Hematopoietic multipotent progenitor cell treated with erythropoietin and hydrocortisone succinate and interleukin-3 and kit ligand, for 8 days (in vitro differentiated cells): ENCODE measurements at regions not wholly inside any gene's neighbourhood (a gene's known extent, or its start where the extent isn't known, plus 50 kb on each side); places are given as distances from the start of the nearest gene placed in this dataset.

Experiments used
- DNase-seq: peaks from one replicate; pipeline ENCODE4 v3.0.0-alpha.2; 2015

- no peak for DNase-seq
These were observed 67.0 kb downstream of the MYCN start for GRCh38 chr2:16007167-16007934.

GRCh38 chr2:16006537-16007166, 66.3 kb downstream of the MYCN start:
- DNase-seq: no peak

- DNase-seq: no peak
These were observed 65.6 kb downstream of the MYCN start for GRCh38 chr2:16005816-16006536.

- DNase-seq: no peak
These were observed 65.0 kb downstream of the MYCN start for GRCh38 chr2:16005389-16005788.

- DNase-seq: no peak
These were observed 63.5 kb downstream of the MYCN start for GRCh38 chr2:16003809-16004208.

GRCh38 chr2:16003152-16003551, 62.8 kb downstream of the MYCN start:
- DNase-seq: no peak

- no peak for DNase-seq
These were observed 62.2 kb downstream of the MYCN start for GRCh38 chr2:16002575-16002974.

GRCh38 chr2:16002144-16002543, 61.8 kb downstream of the MYCN start:
- no peak for DNase-seq

GRCh38 chr2:16000642-16001041, 60.3 kb downstream of the MYCN start:
- no peak for DNase-seq

- DNase-seq: no peak
These were observed 59.5 kb downstream of the MYCN start for GRCh38 chr2:15999596-16000469.

GRCh38 chr2:15997728-15998280, 57.5 kb downstream of the MYCN start:
- DNase-seq: no peak

GRCh38 chr2:15996536-15997423, 56.4 kb downstream of the MYCN start:
- no peak for DNase-seq
